ENCODE measurements at regions not wholly inside any gene's neighbourhood (a gene's known extent, or its start where the extent isn't known, plus 50 kb on each side); places are given as distances from the start of the nearest gene placed in this dataset.
"Not testable (repeated sequence)": the region's sequence is repeated elsewhere in the genome, so short reads cannot be mapped to it uniquely, and the experiment has no call there.

- no peak for TF ChIP-seq HDGF (IDR thresholded peaks at IDR 0.05; ENCODE audit: borderline replicate concordance)
- TF ChIP-seq ELF4 (IDR thresholded peaks at IDR 0.05), result no peak
- no peak for TF ChIP-seq FOXM1 (IDR thresholded peaks at IDR 0.05; ENCODE audit: borderline replicate concordance)
- TF ChIP-seq L3MBTL2 (conservative IDR thresholded peaks at IDR 0.05), result no peak
- TF ChIP-seq NFRKB (IDR thresholded peaks at IDR 0.05), result no peak
- no peak for TF ChIP-seq FOXK2 (IDR thresholded peaks at IDR 0.05)
- TF ChIP-seq FOXA1 (IDR thresholded peaks at IDR 0.05), result no peak
- TF ChIP-seq, protein P1, sequence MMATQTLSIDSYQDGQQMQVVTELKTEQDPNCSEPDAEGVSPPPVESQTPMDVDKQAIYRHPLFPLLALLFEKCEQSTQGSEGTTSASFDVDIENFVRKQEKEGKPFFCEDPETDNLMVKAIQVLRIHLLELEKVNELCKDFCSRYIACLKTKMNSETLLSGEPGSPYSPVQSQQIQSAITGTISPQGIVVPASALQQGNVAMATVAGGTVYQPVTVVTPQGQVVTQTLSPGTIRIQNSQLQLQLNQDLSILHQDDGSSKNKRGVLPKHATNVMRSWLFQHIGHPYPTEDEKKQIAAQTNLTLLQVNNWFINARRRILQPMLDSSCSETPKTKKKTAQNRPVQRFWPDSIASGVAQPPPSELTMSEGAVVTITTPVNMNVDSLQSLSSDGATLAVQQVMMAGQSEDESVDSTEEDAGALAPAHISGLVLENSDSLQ (IDR thresholded peaks at IDR 0.05), result no peak
- TF ChIP-seq ARNT (IDR thresholded peaks at IDR 0.05), result no peak
- TF ChIP-seq LEF1 (IDR thresholded peaks at IDR 0.05; ENCODE audit: borderline replicate concordance), result no peak
- TF ChIP-seq BHLHE40 (IDR thresholded peaks at IDR 0.05; ENCODE audit: borderline replicate concordance), result no peak
- no peak for TF ChIP-seq SP1 (IDR thresholded peaks at IDR 0.05)
- TF ChIP-seq TARDBP (IDR thresholded peaks at IDR 0.05), result no peak
- no peak for TF ChIP-seq ZNF384 (IDR thresholded peaks at IDR 0.05)
- no peak for TF ChIP-seq SUZ12 (IDR thresholded peaks at IDR 0.05)
- CTCF ChIA-PET, result no interaction called here
- no peak for DNase-seq (ENCODE audit: extremely low spot score)
- POLR2A ChIA-PET, result no interaction called here
Observed at GRCh38 chr19:28066988-28067387, 1146.0 kb downstream of the UQCRFS1 start.

DNA sequence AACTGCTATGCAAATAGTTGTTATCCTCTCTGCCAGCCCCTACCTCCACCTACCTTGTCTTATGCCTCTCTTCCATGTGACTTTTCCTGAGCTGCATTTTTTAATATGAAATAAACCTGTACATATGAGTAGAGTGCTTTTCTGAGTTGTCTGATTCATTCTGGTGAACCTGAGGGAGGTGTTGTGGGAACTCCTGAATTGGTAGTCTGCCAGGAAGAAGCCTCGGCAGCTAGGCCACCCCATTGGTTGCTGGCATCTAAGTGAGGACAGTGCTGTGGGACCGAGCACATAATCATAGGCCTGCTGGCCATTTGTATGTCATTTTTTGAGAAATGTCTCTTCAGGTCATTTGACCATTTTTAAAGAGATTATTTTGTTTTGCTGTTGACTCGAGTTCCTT, 1146.8 kb downstream of the UQCRFS1 start:
- TF ChIP-seq SUZ12 (IDR thresholded peaks at IDR 0.05), result no peak
- TF ChIP-seq FOXK2 (IDR thresholded peaks at IDR 0.05), result no peak
- TF ChIP-seq NFRKB (IDR thresholded peaks at IDR 0.05), result no peak
- TF ChIP-seq ZNF384 (IDR thresholded peaks at IDR 0.05), result no peak
- no peak for TF ChIP-seq SP1 (IDR thresholded peaks at IDR 0.05)
- no peak for TF ChIP-seq TARDBP (IDR thresholded peaks at IDR 0.05)
- no peak for TF ChIP-seq FOXM1 (IDR thresholded peaks at IDR 0.05; ENCODE audit: borderline replicate concordance)
- no peak for TF ChIP-seq LEF1 (IDR thresholded peaks at IDR 0.05; ENCODE audit: borderline replicate concordance)
- TF ChIP-seq L3MBTL2 (conservative IDR thresholded peaks at IDR 0.05), result no peak
- no peak for TF ChIP-seq BHLHE40 (IDR thresholded peaks at IDR 0.05; ENCODE audit: borderline replicate concordance)
- no peak for TF ChIP-seq HDGF (IDR thresholded peaks at IDR 0.05; ENCODE audit: borderline replicate concordance)
- TF ChIP-seq ELF4 (IDR thresholded peaks at IDR 0.05), result no peak
- CTCF ChIA-PET, result no interaction called here
- POLR2A ChIA-PET, result no interaction called here
- DNase-seq (ENCODE audit: extremely low spot score), result no peak

- DNase-seq (ENCODE audit: extremely low spot score), result no peak
- TF ChIP-seq NFRKB (IDR thresholded peaks at IDR 0.05), result no peak
- CTCF ChIA-PET, result no interaction called here
- POLR2A ChIA-PET, result no interaction called here
Observed at GRCh38 chr19:28065026-28065425, 1147.9 kb downstream of the UQCRFS1 start.

DNA sequence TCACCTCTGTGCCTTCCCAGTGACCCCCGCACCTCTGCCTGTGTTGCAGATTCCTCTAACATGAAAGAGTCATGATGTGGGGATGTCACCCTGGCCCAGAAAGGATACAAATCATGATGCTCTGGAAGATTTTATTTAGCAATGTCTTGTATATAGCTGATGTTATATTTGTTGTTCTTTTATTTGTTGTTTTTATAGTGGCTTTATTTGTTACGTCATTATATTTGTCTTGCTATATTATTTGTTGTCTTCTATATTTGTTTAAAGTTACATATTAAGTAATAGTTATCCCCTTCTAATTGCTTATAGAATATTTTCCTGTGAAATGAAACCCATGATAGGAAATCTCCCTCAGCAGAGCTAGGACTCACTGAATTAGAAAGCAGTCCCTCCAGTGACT, 1149.2 kb downstream of the UQCRFS1 start:
- CTCF ChIA-PET, result no interaction called here
- DNase-seq (ENCODE audit: extremely low spot score), result no peak
- TF ChIP-seq SUZ12 (IDR thresholded peaks at IDR 0.05) (no peak), ARNT (IDR thresholded peaks at IDR 0.05) (no peak), ELF4 (IDR thresholded peaks at IDR 0.05) (no peak), FOXA1 (IDR thresholded peaks at IDR 0.05) (no peak), L3MBTL2 (conservative IDR thresholded peaks at IDR 0.05) (no peak), BHLHE40 (IDR thresholded peaks at IDR 0.05; ENCODE audit: borderline replicate concordance) (no peak), NFRKB (IDR thresholded peaks at IDR 0.05) (no peak), FOXM1 (IDR thresholded peaks at IDR 0.05; ENCODE audit: borderline replicate concordance) (no peak), HDGF (IDR thresholded peaks at IDR 0.05; ENCODE audit: borderline replicate concordance) (no peak), FOXK2 (IDR thresholded peaks at IDR 0.05) (no peak), LEF1 (IDR thresholded peaks at IDR 0.05; ENCODE audit: borderline replicate concordance) (no peak), ZNF384 (IDR thresholded peaks at IDR 0.05) (no peak), TARDBP (IDR thresholded peaks at IDR 0.05) (no peak), SP1 (IDR thresholded peaks at IDR 0.05) (no peak)
- TF ChIP-seq, protein P1 (IDR thresholded peaks at IDR 0.05), result no peak
- POLR2A ChIA-PET, result no interaction called here

GRCh38 chr19:28061111-28061510, 1151.8 kb downstream of the UQCRFS1 start:
- ChIA-PET CTCF (interaction anchor here (0.6 kb wide), 1 partner anchor 174 kb away, joined by 3 read pairs; no protein-coding TSS in a partner anchor), POLR2A (no interaction called here)
- no peak for TF ChIP-seq FOXM1 (IDR thresholded peaks at IDR 0.05; ENCODE audit: borderline replicate concordance)
- TF ChIP-seq ZNF384 (IDR thresholded peaks at IDR 0.05), result no peak
- TF ChIP-seq FOXK2 (IDR thresholded peaks at IDR 0.05), result no peak
- no peak for TF ChIP-seq LEF1 (IDR thresholded peaks at IDR 0.05; ENCODE audit: borderline replicate concordance)
- no peak for TF ChIP-seq SP1 (IDR thresholded peaks at IDR 0.05)
- TF ChIP-seq HDGF (IDR thresholded peaks at IDR 0.05; ENCODE audit: borderline replicate concordance), result no peak
- TF ChIP-seq, protein P1 (IDR thresholded peaks at IDR 0.05), result no peak
- TF ChIP-seq ARNT (IDR thresholded peaks at IDR 0.05), result no peak
- no peak for TF ChIP-seq FOXA1 (IDR thresholded peaks at IDR 0.05)
- DNase-seq (ENCODE audit: extremely low spot score), result no peak

GRCh38 chr19:28057026-28057425, 1155.9 kb downstream of the UQCRFS1 start:
- DNase-seq (ENCODE audit: extremely low spot score); CTCF ChIA-PET; POLR2A ChIA-PET: not testable (repeated sequence)

DNA sequence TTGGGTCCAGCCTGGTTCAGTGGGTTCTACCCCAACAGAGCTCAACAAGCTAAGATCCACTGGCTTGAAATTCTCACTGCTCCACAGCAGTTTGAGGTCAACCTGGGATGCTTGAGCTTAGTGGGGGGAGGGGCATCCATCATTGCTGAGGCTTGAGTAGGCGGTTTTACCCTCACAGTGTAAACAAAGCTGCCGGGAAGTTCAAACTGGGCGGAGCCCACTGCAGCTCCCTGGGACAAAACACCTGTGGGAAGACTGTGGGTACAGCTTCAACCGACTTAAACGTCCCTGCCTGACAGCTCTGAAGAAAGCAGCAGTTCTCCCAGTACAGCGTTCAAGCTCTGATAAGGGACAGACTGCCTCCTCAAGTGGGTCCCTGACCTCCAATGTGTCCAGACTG, 1161.9 kb downstream of the UQCRFS1 start:
- TF ChIP-seq SUZ12 (IDR thresholded peaks at IDR 0.05) (no peak), ELF4 (IDR thresholded peaks at IDR 0.05) (no peak), CTBP1 (IDR thresholded peaks at IDR 0.05; ENCODE audit: borderline replicate concordance) (no peak), ARNT (IDR thresholded peaks at IDR 0.05) (no peak), FOXK2 (IDR thresholded peaks at IDR 0.05) (no peak), BHLHE40 (IDR thresholded peaks at IDR 0.05; ENCODE audit: borderline replicate concordance) (no peak), FOXM1 (IDR thresholded peaks at IDR 0.05; ENCODE audit: borderline replicate concordance) (no peak), L3MBTL2 (conservative IDR thresholded peaks at IDR 0.05) (no peak), NFRKB (IDR thresholded peaks at IDR 0.05) (no peak)
- TF ChIP-seq, protein P1 (IDR thresholded peaks at IDR 0.05), result no peak
- POLR2A ChIA-PET, result interaction anchor here (0.6 kb wide), 1 partner anchor 1555 kb away, joined by 3 read pairs; the partner anchor contains the start of gene POP4
- DNase-seq (ENCODE audit: extremely low spot score), result no peak
- CTCF ChIA-PET, result no interaction called here
